Sigmoid colon (tissue), 4 donors: ENCODE measurements at regions not wholly inside any gene's neighbourhood (a gene's known extent, or its start where the extent isn't known, plus 50 kb on each side); places are given as distances from the start of the nearest gene placed in this dataset.

Source experiments
- EP300 ChIP-seq, 4 donors: sonication (generic); formaldehyde crosslinking; IDR thresholded peaks; one replicate each; pipeline ENCODE4 v1.6.1; 2017; ENCODE audit warnings: antibody characterized with exemption in 4 of 4
- POLR2AphosphoS5 ChIP-seq, 4 donors: sonication (generic); formaldehyde crosslinking; IDR thresholded peaks; one replicate each; pipeline ENCODE4 v1.6.1; 2017; ENCODE audit warnings: antibody characterized with exemption in 4 of 4
- TF ChIP-seq, protein P1 (sequence below), 4 experiments: fragments of 450-650 bp in 3 of 4; fragments of 200-600 bp in 1 of 4; IDR thresholded peaks; one replicate each; pipeline ENCODE4 v1.5.1; 2016 to 2019; ENCODE audit warnings: antibody characterized with exemption in 4 of 4, mild to moderate bottlenecking in 3 of 4, moderate library complexity in 2 of 4

GRCh38 chr12:18192119-18192518 is 69.2 kb upstream of the PIK3C2G start:
- TF ChIP-seq EP300 (IDR thresholded peaks at IDR 0.05) (no peak), POLR2AphosphoS5 (IDR thresholded peaks at IDR 0.05) (no peak)
- TF ChIP-seq, protein P1, sequence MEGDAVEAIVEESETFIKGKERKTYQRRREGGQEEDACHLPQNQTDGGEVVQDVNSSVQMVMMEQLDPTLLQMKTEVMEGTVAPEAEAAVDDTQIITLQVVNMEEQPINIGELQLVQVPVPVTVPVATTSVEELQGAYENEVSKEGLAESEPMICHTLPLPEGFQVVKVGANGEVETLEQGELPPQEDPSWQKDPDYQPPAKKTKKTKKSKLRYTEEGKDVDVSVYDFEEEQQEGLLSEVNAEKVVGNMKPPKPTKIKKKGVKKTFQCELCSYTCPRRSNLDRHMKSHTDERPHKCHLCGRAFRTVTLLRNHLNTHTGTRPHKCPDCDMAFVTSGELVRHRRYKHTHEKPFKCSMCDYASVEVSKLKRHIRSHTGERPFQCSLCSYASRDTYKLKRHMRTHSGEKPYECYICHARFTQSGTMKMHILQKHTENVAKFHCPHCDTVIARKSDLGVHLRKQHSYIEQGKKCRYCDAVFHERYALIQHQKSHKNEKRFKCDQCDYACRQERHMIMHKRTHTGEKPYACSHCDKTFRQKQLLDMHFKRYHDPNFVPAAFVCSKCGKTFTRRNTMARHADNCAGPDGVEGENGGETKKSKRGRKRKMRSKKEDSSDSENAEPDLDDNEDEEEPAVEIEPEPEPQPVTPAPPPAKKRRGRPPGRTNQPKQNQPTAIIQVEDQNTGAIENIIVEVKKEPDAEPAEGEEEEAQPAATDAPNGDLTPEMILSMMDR (IDR thresholded peaks at IDR 0.05), result no peak
